Stimulated activated naive CD8-positive, alpha-beta T cell treated with anti-CD3 and anti-CD28 coated beads, Interleukin-15, Interleukin-2, amounts not matched to agents 100 U/mL and 50 U/mL, for 24 hours (primary cell): ENCODE measurements at regions not wholly inside any gene's neighbourhood (a gene's known extent, or its start where the extent isn't known, plus 50 kb on each side); places are given as distances from the start of the nearest gene placed in this dataset.

Source experiments
- ATAC-seq: fragments of 150-1000 bp; cut with Tn5 transposase; one replicate; pipeline ENCODE4 v1.10.0; 2021
- DNase-seq: peaks from one replicate; pipeline ENCODE4 v3.0.0; 2021

GRCh38 chr10:62745581-62745980 is 58.9 kb upstream of the ADO start:
- ATAC-seq, result no peak
- no peak for DNase-seq

DNA sequence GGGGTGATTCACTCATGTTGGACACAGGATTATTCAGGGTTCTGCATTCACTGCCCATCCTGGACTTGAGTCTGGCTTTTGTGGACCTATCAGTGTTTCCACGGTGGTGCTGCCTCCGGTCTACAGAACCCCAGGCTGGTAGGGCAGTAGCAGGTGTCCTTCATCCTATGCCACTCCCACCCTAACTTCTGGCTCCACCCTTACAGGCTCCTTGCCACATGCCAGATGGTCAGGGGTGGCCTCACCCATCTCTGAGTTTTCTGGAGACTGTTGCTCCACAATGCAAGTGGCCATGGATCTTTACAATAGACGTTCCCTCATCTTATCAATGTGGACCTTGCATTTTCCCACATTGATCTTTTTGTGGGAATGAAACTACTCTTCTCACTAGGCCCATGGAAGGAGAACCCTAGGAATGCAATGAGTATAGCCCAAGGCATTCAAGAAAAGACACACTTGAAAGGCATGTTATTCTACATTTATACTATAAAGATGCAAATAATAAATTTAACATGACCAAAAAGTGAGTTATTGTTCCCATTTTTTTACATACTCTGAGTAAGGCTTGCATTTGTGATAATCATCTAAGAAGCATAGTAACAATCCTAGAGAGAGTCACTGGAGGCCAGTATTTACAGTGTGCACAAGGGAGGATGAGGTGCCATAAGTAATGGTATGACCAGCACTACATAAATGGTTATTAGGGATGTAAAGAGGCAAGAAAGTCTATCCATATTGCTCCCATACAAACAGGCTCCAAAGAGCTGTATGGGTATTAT is 57.4 kb upstream of the ADO start:
- DNase-seq (no peak), ATAC-seq (no peak)

DNA sequence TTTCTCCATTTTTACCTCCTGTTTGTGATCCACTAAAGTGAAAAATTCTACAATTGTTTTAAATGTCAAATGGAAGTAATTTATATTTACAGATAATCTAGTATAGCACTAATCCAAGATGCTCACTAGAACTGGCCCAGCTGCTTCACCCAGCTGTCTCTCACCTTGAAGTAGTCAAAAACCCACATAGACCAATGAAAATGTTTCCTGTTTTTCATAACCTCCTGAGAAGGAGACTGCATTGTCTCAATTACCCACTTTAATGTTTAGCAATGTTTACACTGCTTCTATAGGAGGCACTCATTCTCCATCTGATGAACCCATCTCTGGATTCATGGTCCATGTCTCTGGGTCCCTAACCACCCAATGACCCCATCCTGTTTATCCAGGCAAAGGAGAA is 56.1 kb upstream of the ADO start:
- ATAC-seq (no peak), DNase-seq (no peak)

- DNase-seq (no peak), ATAC-seq (peak; percentile 89)
These were observed 55.3 kb upstream of the ADO start for GRCh38 chr10:62749093-62749683.
